Activated CD8-positive, alpha-beta memory T cell treated with anti-CD3 and anti-CD28 coated beads for 1 hour (primary cell): ENCODE measurements at regions not wholly inside any gene's neighbourhood (a gene's known extent, or its start where the extent isn't known, plus 50 kb on each side); places are given as distances from the start of the nearest gene placed in this dataset.

Experiments
- DNase-seq, 2 donors: peaks; one replicate each; pipeline ENCODE4 v3.0.0-alpha.2; 2020; ENCODE audit warnings: low read depth in 1 of 2; ENCODE audit errors: extremely low read depth in 1 of 2

DNA sequence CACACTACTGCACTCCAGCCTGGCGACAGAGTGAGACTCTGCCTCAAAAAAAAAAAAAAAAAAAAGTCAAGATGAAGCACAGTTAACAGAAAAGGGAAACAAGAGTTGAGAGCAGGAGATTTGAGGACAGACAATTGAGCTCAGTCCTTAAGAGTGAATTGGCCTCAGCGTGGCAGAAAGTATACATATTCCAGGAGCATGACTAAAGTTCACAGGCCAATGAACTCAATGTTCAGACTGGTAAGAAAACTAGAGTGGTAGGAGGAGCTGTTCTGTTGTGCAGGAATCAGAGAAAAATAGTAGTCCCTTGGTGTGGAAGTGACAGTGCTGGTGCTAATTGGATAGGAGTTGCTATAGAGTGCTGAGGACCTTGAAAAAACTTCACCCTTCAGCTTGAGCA lies 60.0 kb downstream of the NRN1 start:
- no peak for DNase-seq

DNA sequence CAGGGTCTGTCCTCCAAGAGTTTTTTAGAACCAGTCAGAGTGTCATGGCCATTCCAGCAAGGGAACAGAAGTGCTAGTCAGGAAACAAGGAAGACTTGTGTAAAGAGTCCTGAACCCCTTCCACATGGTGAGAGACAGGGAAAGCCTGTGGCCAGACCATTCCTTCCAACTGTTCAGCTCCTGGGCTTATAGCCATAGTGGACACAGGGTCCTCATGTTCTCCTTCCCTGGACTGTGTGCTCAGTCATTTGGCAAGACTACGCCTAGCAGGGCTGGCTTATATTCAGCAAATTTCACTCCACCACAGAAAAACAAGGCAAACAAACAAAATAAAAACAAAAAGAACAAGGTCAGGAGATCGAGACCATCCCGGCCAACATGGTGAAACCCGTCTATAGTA lies 60.5 kb downstream of the NRN1 start:
- DNase-seq, result no peak

- DNase-seq, result no peak
Observed at GRCh38 chr6:5943591-5943990, 63.1 kb downstream of the NRN1 start.

- no peak for DNase-seq
Observed at GRCh38 chr6:5942591-5942990, 64.1 kb downstream of the NRN1 start.

GRCh38 chr6:5941188-5941587 lies 65.5 kb downstream of the NRN1 start:
- no peak for DNase-seq

GRCh38 chr6:5938934-5939333 lies 67.8 kb downstream of the NRN1 start:
- DNase-seq, result no peak

GRCh38 chr6:5937936-5938706 lies 68.6 kb downstream of the NRN1 start:
- DNase-seq, result no peak

DNA sequence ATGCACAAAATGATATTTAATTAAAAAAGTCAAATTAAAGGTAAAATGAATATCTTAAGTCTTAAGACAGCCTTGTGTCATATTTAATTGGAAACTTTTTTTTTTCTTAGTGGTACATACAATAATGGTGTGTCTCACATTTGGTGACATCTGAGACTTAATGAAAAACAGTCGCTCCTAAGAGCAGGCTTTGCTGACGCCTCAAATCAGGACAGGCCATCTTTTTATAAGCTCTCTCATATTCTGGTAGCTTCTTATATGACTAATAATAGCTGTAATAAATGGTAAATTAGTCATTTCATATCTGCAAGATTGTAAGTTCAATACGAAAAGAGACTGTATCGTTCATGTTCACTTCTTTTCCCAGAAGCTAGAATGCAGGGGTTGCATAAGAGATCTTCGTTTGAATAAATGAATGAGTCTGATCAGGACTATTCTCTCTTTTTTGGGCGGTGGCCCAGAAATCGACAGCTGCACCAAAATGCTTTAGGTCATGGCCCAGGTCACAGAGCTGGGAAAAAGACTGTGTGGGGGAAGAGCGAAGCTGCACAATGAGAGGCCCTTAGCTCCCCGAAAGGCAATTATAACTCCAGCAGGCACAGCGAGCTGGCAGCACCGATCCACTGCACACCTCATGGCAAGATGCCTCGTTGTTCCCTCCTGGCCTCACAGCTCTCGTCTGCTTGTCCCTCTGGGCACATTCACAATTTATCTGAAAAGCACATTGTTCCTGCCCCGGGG lies 69.4 kb downstream of the NRN1 start:
- DNase-seq, result no peak

DNA sequence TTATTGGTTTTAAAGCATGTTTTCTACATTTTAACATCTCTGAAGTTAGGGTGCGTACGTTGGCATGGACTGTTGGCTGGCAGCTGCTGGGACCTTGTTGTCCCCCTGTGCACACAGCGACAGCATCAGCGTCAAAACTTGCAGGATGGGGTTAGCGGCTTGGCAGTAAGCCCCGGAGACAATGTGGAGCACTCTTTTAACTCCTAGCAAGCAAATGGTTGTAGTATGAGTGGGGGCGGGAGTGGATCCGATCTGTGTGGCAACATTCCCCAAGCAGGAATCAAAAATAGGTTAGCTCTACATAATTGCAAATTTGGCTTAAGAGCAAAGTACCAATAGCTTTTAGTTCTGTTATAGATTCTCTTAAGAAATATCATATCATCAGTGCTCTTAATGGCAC lies 70.1 kb downstream of the NRN1 start:
- no peak for DNase-seq

- no peak for DNase-seq
Observed at GRCh38 chr6:5936140-5936539, 70.6 kb downstream of the NRN1 start.

DNA sequence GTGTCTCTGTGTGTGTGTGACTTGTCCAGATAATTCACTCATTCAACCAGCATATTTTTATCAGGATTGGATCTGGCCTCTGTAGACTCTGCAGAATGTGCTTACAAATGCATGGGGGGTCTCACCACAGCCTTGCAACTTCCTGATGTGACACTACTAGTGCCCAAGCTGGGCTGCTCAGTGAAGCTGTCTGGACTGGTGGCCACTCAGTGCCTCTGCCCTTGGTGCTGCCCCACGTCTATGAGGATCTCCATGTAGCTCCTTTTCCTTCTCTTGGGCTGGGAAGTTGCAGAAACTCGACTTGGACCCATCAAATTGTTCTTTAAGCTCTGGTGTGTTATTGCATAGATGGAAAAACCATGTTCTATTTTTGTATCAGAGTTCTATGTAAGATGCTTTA lies 75.8 kb downstream of the NRN1 start:
- no peak for DNase-seq

- DNase-seq, result no peak
Observed at GRCh38 chr6:5930143-5930770, 76.5 kb downstream of the NRN1 start.

DNA sequence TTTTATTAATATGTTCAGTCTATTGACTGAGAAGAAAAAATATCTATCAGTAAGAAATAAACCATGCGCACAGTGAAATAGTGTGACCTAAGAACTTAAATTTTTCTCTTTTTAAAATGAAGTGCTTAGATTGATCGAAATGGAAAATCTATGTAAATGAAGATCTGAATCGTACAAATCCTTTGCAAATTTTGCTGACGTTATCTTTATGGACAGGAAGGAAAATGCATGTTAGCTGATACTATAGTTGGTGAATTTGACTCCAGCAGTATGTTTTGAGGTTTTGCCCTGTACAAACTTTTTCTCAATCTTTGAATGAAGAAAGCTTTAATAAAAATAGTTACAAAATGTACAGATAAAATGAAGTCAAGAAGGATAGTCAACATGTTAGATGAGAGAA lies 82.9 kb downstream of the NRN1 start:
- DNase-seq, result no peak

DNA sequence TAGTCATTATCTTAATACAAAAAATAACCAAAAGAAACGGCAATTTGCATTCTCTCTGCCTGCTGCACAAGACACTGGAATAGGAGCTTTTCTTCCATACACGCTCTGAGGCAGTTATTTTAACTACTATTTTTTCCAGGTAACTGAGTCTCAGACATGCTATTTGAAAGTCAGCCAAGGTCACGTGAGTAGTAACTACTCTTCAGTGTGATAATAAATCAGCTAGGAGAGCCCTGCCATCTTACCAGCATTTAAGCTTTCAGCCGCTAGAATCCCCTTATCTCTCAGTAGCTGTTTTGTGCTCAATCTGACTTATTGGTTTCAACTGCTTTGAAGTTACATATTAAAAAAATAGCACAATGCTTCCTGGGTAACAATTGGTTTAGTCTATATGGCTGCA lies 84.5 kb downstream of the NRN1 start:
- DNase-seq, result no peak

DNA sequence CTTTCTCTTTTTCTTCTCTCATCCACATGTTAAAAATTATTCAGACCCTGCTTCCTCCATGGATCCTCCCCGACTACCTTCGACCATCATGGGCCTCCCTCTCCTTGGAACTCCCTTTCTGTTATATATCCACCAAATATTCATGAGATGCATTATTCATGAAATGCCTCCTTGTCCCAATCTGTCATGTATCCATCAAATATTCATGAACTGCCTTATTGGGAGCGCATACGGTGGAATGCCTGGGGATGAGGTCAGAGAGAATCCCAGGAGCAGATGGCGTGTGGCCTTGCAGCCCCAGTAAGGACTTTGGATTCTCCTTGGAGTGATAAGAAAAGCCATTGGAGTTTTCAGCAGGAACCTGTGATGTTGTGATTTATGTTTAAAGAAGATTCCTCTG lies 97.0 kb downstream of the NRN1 start:
- DNase-seq, result no peak

DNA sequence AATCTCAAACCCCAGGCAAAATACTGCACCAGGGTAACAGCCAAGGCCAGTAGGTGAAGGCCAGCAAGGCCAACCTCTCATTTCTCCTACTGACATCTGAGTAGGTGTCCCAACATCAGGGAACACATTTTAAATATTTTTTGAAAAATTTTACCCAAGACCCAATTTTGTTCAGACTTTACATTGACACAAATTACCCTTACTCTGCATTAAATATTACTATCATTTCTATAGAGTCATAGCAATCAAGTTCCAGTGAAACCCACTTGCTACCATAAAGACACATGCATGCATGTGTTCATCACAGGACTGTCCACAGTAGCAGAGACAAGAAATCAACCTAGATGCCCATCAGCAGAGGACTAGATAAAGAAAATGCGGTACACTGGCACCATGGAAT lies 99.9 kb downstream of the NRN1 start:
- no peak for DNase-seq

DNA sequence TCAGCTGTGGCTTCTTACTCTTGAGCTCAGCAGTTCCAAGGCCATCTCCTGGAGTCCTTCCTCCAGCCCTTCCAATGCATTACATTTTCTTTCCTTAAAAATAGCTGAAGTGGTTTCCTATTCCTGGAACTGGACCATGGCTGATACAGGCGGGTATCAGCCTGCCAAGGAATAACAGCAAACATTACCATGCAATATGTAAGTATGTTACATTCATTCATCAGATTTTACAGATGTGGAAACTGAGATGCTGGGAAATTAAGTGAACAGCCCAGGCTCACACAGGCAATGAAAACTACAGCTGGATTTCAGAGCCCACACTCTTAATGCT lies 100.4 kb downstream of the NRN1 start:
- no peak for DNase-seq

DNA sequence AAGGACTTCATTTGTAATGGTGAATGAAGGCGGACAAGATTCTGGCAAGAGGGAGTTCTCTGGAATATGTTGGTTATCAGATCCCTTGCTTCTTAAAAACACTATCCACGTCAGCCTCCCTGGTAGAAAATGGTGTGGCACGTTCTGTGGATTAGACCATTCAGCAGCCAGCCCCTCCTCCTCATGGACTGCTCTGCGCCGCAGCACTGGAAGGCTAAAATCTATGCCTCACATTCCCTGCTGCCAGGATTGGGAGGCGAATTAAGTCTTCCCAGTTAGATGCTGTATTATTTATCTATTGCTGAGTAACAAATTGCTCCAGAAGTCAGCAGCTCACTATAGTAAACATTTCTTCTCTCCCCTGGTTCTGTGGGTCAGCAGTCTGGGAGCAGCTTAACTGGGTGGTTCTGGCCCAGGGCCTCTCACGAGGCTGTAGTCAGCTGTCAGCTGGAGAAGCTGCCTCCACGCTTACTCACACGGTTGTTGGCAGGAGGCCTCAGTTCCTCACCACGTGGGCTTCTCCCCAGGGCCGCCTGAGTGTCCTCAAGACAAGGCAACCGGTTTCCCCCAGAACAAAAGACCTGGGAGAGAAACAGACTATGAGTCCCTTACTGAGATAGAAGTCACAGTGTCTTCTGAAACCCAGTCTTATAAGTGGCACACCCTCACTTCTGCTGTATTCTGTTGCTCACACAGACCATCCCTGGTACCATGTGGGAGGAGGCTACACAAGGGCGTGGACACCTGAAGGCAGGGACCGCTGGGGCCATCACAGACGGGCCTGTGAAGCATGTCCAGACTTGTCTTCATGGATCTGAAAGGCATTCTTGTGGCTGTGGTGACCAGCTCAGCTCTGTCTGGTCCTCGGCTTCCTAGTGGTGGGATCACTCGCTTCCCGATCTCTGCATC lies 101.0 kb downstream of the NRN1 start:
- DNase-seq, result no peak

GRCh38 chr6:5904532-5904931 lies 102.2 kb downstream of the NRN1 start:
- DNase-seq, result no peak

GRCh38 chr6:5899216-5900045 lies 107.3 kb downstream of the NRN1 start:
- no peak for DNase-seq
